Activated CD4-positive, alpha-beta memory T cell treated with anti-CD3 and anti-CD28 coated beads for 36 hours (primary cell): ENCODE measurements at regions not wholly inside any gene's neighbourhood (a gene's known extent, or its start where the extent isn't known, plus 50 kb on each side); places are given as distances from the start of the nearest gene placed in this dataset.

ENCODE experiments used
- CTCF ChIA-PET: fragments of 350-600 bp; sonication (Branson Sonifier 250); formaldehyde crosslinking; loops from one replicate; lab custom pipeline; 2021; ENCODE audit warnings: antibody characterized with exemption, inconsistent platforms; lab: Charles Lee
- POLR2A ChIA-PET: fragments of 350-600 bp; sonication (Branson Sonifier 250); formaldehyde crosslinking; loops from one replicate; lab custom pipeline; 2021; ENCODE audit warnings: antibody characterized with exemption; lab: Charles Lee
- DNase-seq: peaks from one replicate; pipeline ENCODE4 v3.0.0-alpha.2; 2020
- H3K27ac Mint-ChIP-seq: one replicate; pipeline ENCODE4 v1.8.0; 2021; ENCODE audit warnings: mixed read lengths
- H3K27me3 Mint-ChIP-seq: one replicate; pipeline ENCODE4 v1.8.0; 2021; ENCODE audit warnings: mixed read lengths
- H3K36me3 Mint-ChIP-seq: one replicate; pipeline ENCODE4 v1.8.0; 2021; ENCODE audit warnings: mixed read lengths
- H3K4me1 Mint-ChIP-seq: one replicate; pipeline ENCODE4 v1.8.0; 2021; ENCODE audit warnings: low read depth, mixed read lengths
- H3K4me3 Mint-ChIP-seq: one replicate; pipeline ENCODE4 v1.8.0; 2021; ENCODE audit warnings: mild to moderate bottlenecking, mixed read lengths
- H3K9me3 Mint-ChIP-seq: one replicate; pipeline ENCODE4 v1.8.0; 2021; ENCODE audit warnings: mixed read lengths
- intact Hi-C: fragments of 100-400 bp; cut with micrococcal nuclease; formaldehyde crosslinking; loops from one replicate; pipeline ENCODE4 v1.15.1; 2023

GRCh38 chr12:93065896-93066295 lies 136.8 kb upstream of the EEA1 start:
- POLR2A ChIA-PET, result no interaction called here
- DNase-seq, result no peak
- peaks cover under 1% of the 10 kb centered on the region for H3K4me1 Mint-ChIP-seq

GRCh38 chr12:93072340-93072739 lies 143.2 kb upstream of the EEA1 start:
- H3K4me1 Mint-ChIP-seq, result no peaks in the 10 kb centered on the region
- ChIA-PET POLR2A (no interaction called here), CTCF (interaction anchor here (1.2 kb wide), 1 partner anchor 25 kb away, joined by 3 read pairs; no protein-coding TSS in a partner anchor)
- H3K27me3 Mint-ChIP-seq, result peaks cover 11% of the 10 kb centered on the region
- H3K4me3 Mint-ChIP-seq, result no peak overlapping the region
- H3K9me3 Mint-ChIP-seq, result no peaks in the 10 kb centered on the region
- intact Hi-C loops, result no loop called here
- H3K27ac Mint-ChIP-seq, result no peak overlapping the region
- no peak for DNase-seq
- no peaks in the 10 kb centered on the region for H3K36me3 Mint-ChIP-seq

More at GRCh38 chr12:93065896-93066295, 136.8 kb upstream of the EEA1 start:
- H3K9me3 Mint-ChIP-seq, result no peaks in the 10 kb centered on the region
- peaks cover 15% of the 10 kb centered on the region for H3K27me3 Mint-ChIP-seq
- intact Hi-C loops, result no loop called here
- CTCF ChIA-PET, result no interaction called here
- H3K27ac Mint-ChIP-seq, result no peak overlapping the region
- no peak overlapping the region for H3K4me3 Mint-ChIP-seq
- H3K36me3 Mint-ChIP-seq, result no peaks in the 10 kb centered on the region

- no peak for DNase-seq
- Mint-ChIP-seq H3K4me1 (no peaks in the 10 kb centered on the region), H3K27ac (no peak overlapping the region), H3K9me3 (no peaks in the 10 kb centered on the region), H3K4me3 (no peak overlapping the region), H3K27me3 (peaks cover 11% of the 10 kb centered on the region), H3K36me3 (no peaks in the 10 kb centered on the region)
- CTCF ChIA-PET, result interaction anchor here (1.2 kb wide), 1 partner anchor 24 kb away, joined by 3 read pairs; no protein-coding TSS in a partner anchor
- POLR2A ChIA-PET, result no interaction called here
- intact Hi-C loops, result no loop called here
Observed at GRCh38 chr12:93073324-93073723, 144.2 kb upstream of the EEA1 start.

- no peak for DNase-seq
- intact Hi-C loops, result no loop called here
- Mint-ChIP-seq H3K27ac (no peak overlapping the region), H3K27me3 (peaks cover 4% of the 10 kb centered on the region), H3K9me3 (no peaks in the 10 kb centered on the region), H3K4me1 (no peaks in the 10 kb centered on the region), H3K36me3 (no peaks in the 10 kb centered on the region), H3K4me3 (no peak overlapping the region)
- POLR2A ChIA-PET, result no interaction called here
- CTCF ChIA-PET, result no interaction called here
Observed at GRCh38 chr12:93078059-93078458, 149.0 kb upstream of the EEA1 start.

- no peaks in the 10 kb centered on the region for H3K27me3 Mint-ChIP-seq
Observed at GRCh38 chr12:93078577-93078976, 149.5 kb upstream of the EEA1 start.

GRCh38 chr12:93079271-93079670 lies 150.2 kb upstream of the EEA1 start:
- ChIA-PET POLR2A (no interaction called here), CTCF (no interaction called here)

More at GRCh38 chr12:93078577-93078976, 149.5 kb upstream of the EEA1 start:
- H3K9me3 Mint-ChIP-seq, result no peaks in the 10 kb centered on the region
- no peaks in the 10 kb centered on the region for H3K36me3 Mint-ChIP-seq
- intact Hi-C loops, result no loop called here
- H3K4me1 Mint-ChIP-seq, result no peaks in the 10 kb centered on the region
- H3K27ac Mint-ChIP-seq, result no peak overlapping the region
- DNase-seq, result no peak
- POLR2A ChIA-PET, result no interaction called here
- H3K4me3 Mint-ChIP-seq, result no peak overlapping the region
- CTCF ChIA-PET, result no interaction called here

GRCh38 chr12:93079976-93080375 lies 150.9 kb upstream of the EEA1 start:
- DNase-seq, result no peak
- intact Hi-C loops, result no loop called here
- POLR2A ChIA-PET, result no interaction called here
- CTCF ChIA-PET, result no interaction called here
- Mint-ChIP-seq H3K9me3 (no peaks in the 10 kb centered on the region), H3K27me3 (no peaks in the 10 kb centered on the region), H3K36me3 (no peaks in the 10 kb centered on the region), H3K27ac (no peak overlapping the region), H3K4me3 (no peak overlapping the region), H3K4me1 (no peaks in the 10 kb centered on the region)

More at GRCh38 chr12:93079271-93079670, 150.2 kb upstream of the EEA1 start:
- no peak overlapping the region for H3K4me3 Mint-ChIP-seq
- no peaks in the 10 kb centered on the region for H3K36me3 Mint-ChIP-seq
- no peak overlapping the region for H3K27ac Mint-ChIP-seq
- H3K9me3 Mint-ChIP-seq, result no peaks in the 10 kb centered on the region
- no peaks in the 10 kb centered on the region for H3K4me1 Mint-ChIP-seq
- no peak for DNase-seq
- H3K27me3 Mint-ChIP-seq, result no peaks in the 10 kb centered on the region
- intact Hi-C loops, result no loop called here

- Mint-ChIP-seq H3K36me3 (no peaks in the 10 kb centered on the region), H3K27me3 (no peaks in the 10 kb centered on the region), H3K27ac (no peak overlapping the region), H3K9me3 (no peaks in the 10 kb centered on the region), H3K4me3 (no peak overlapping the region), H3K4me1 (no peaks in the 10 kb centered on the region)
- intact Hi-C loops, result no loop called here
- POLR2A ChIA-PET, result no interaction called here
- no peak for DNase-seq
- CTCF ChIA-PET, result no interaction called here
Observed at GRCh38 chr12:93080452-93080851, 151.4 kb upstream of the EEA1 start.

- Mint-ChIP-seq H3K4me3 (no peak overlapping the region), H3K4me1 (no peaks in the 10 kb centered on the region), H3K9me3 (peaks cover 2% of the 10 kb centered on the region), H3K27me3 (no peaks in the 10 kb centered on the region), H3K36me3 (no peaks in the 10 kb centered on the region), H3K27ac (no peak overlapping the region)
- CTCF ChIA-PET, result no interaction called here
- DNase-seq, result no peak
- intact Hi-C loops, result no loop called here
- POLR2A ChIA-PET, result no interaction called here
Observed at GRCh38 chr12:93080994-93081809, 152.1 kb upstream of the EEA1 start.

- Mint-ChIP-seq H3K9me3 (peaks cover 7% of the 10 kb centered on the region), H3K4me1 (no peaks in the 10 kb centered on the region), H3K36me3 (no peaks in the 10 kb centered on the region), H3K4me3 (no peak overlapping the region), H3K27ac (no peak overlapping the region), H3K27me3 (no peaks in the 10 kb centered on the region)
- POLR2A ChIA-PET, result no interaction called here
- DNase-seq, result no peak
- intact Hi-C loops, result no loop called here
- CTCF ChIA-PET, result interaction anchor here (1.1 kb wide), 1 partner anchor 338 kb away, joined by 4 read pairs; no protein-coding TSS in a partner anchor
Observed at GRCh38 chr12:93081810-93082165, 152.7 kb upstream of the EEA1 start.

- no peaks in the 10 kb centered on the region for H3K36me3 Mint-ChIP-seq
- no peak overlapping the region for H3K27ac Mint-ChIP-seq
- H3K9me3 Mint-ChIP-seq, result peaks cover 8% of the 10 kb centered on the region
- ChIA-PET POLR2A (no interaction called here), CTCF (no interaction called here)
- intact Hi-C loops, result no loop called here
- no peak overlapping the region for H3K4me3 Mint-ChIP-seq
- no peak for DNase-seq
- peaks cover 10% of the 10 kb centered on the region for H3K4me1 Mint-ChIP-seq
- H3K27me3 Mint-ChIP-seq, result no peaks in the 10 kb centered on the region
Observed at GRCh38 chr12:93085383-93086287, 156.5 kb upstream of the EEA1 start.

GRCh38 chr12:93086288-93086727 lies 157.2 kb upstream of the EEA1 start:
- Mint-ChIP-seq H3K27ac (no peak overlapping the region), H3K4me3 (no peak overlapping the region), H3K4me1 (peaks cover 15% of the 10 kb centered on the region), H3K9me3 (peaks cover 8% of the 10 kb centered on the region), H3K36me3 (no peaks in the 10 kb centered on the region), H3K27me3 (no peaks in the 10 kb centered on the region)
- no peak for DNase-seq
- CTCF ChIA-PET, result no interaction called here
- intact Hi-C loops, result no loop called here
- POLR2A ChIA-PET, result no interaction called here
